Right atrium auricular region (tissue), 2 donors: ENCODE measurements at regions not wholly inside any gene's neighbourhood (a gene's known extent, or its start where the extent isn't known, plus 50 kb on each side); places are given as distances from the start of the nearest gene placed in this dataset.
"Not testable (repeated sequence)": the region's sequence is repeated elsewhere in the genome, so short reads cannot be mapped to it uniquely, and the experiment has no call there.

Source experiments
- DNase-seq: peaks from one replicate; pipeline ENCODE4 v3.0.0-alpha.2; 2019; ENCODE audit warnings: low spot score
- H3K27ac ChIP-seq, 2 donors: fragments of 200-600 bp; sonication (generic); 1 replicate in 1 of 2; 2 replicates in 1 of 2; pipeline ENCODE4 v1.5.1; 2016 to 2019
- H3K27me3 ChIP-seq, 2 donors: fragments of 200-600 bp; sonication (generic); one replicate each; pipeline versions ENCODE4 v1.5.1 to v1.6.0; 2017 to 2019
- H3K36me3 ChIP-seq: fragments of 200-600 bp; sonication (generic); one replicate; pipeline ENCODE4 v1.5.1; 2016
- H3K4me1 ChIP-seq, 2 donors: fragments of 200-600 bp; sonication (generic); one replicate each; pipeline versions ENCODE4 v1.5.1 to v1.6.0; 2017 to 2019
- H3K4me3 ChIP-seq, 2 donors: fragments of 200-600 bp; sonication (generic); 1 replicate in 1 of 2; 2 replicates in 1 of 2; pipeline ENCODE4 v1.5.1; 2017 to 2019; ENCODE audit warnings: mild to moderate bottlenecking in 1 of 2, moderate library complexity in 1 of 2
- H3K9me3 ChIP-seq, 2 donors: fragments of 200-600 bp; sonication (generic); one replicate each; pipeline ENCODE4 v1.5.1; 2019

GRCh38 chr16:32881631-32882030, 205.7 kb upstream of the TP53TG3 start:
- H3K4me3 ChIP-seq, H3K4me1 ChIP-seq, H3K36me3 ChIP-seq, H3K9me3 ChIP-seq, H3K27me3 ChIP-seq, DNase-seq, H3K27ac ChIP-seq: not testable (repeated sequence)

DNA sequence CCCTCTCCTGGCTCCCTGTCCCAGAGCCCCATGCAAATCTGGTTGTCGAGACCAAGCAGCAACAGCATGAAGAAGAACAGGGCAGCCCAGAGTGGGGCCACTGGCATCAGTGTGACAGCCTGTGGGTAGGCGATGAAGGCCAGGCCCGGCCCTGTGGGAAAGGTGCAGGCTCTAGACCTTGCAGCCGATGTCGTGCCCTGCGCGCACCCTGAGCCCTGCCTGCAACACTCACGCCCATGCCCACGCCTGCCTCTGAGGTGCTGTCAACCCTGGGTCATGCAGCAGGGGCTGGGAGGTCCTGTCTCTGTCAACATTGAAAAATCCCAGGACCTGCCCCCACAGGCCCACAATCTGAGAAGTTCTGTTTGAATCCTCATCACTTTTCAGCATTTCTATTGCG, 204.0 kb upstream of the TP53TG3 start:
- not testable (repeated sequence) for H3K27me3 ChIP-seq, H3K4me3 ChIP-seq, H3K27ac ChIP-seq, DNase-seq, H3K36me3 ChIP-seq, H3K4me1 ChIP-seq, H3K9me3 ChIP-seq

- H3K36me3 ChIP-seq, DNase-seq, H3K27me3 ChIP-seq, H3K4me3 ChIP-seq, H3K9me3 ChIP-seq, H3K4me1 ChIP-seq, H3K27ac ChIP-seq: not testable (repeated sequence)
Observed at GRCh38 chr16:32876718-32877117, 200.8 kb upstream of the TP53TG3 start.

GRCh38 chr16:32873783-32874182, 197.8 kb upstream of the TP53TG3 start:
- not testable (repeated sequence) for H3K9me3 ChIP-seq, H3K27ac ChIP-seq, DNase-seq, H3K4me1 ChIP-seq, H3K36me3 ChIP-seq, H3K4me3 ChIP-seq, H3K27me3 ChIP-seq

DNA sequence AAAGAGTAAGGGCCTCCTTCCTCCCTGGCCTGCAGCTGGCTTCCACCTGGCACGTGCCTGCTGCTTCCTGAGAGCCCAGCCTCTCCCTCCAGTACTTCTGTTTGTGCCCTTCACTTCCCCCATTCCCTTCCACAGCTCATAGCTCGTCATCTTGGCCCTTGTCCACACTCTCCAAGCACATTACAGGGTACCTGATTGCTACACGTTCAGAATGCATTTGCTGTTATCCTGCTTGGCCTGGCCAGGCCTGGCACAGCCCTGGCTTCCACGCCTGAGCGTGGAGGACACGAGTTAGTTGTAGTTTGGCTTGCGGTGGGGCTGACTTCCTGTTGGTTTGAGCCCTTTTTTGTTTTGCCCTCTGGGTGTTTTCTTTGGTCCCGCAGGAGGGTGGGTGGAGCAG, 197.2 kb upstream of the TP53TG3 start:
- H3K9me3 ChIP-seq, H3K27ac ChIP-seq, H3K4me1 ChIP-seq, DNase-seq, H3K27me3 ChIP-seq, H3K36me3 ChIP-seq, H3K4me3 ChIP-seq: not testable (repeated sequence)

DNA sequence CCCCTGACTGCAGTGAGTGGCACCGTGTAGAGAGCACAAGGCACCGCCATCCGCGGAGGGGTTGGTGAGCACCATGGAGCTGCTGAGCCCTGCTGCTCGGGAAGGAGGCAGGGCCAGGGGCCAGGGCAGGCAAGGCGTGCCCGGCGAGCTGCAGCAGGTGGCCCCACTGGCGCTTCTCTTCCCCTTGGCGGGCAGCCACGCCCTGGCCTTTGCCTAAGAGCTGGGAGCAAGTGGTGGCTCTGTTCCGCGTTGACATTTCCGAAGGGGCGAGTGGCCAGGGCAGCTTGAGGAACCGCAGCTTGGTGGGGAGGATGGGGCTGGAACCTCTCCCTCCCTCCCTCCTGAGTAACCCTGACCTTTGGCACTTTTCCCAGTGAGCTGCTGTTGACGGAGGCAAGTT, 194.7 kb upstream of the TP53TG3 start:
- not testable (repeated sequence) for H3K4me3 ChIP-seq, H3K36me3 ChIP-seq, H3K4me1 ChIP-seq, H3K9me3 ChIP-seq, H3K27ac ChIP-seq, DNase-seq, H3K27me3 ChIP-seq

- not testable (repeated sequence) for DNase-seq, H3K4me3 ChIP-seq, H3K27me3 ChIP-seq, H3K27ac ChIP-seq, H3K36me3 ChIP-seq, H3K4me1 ChIP-seq, H3K9me3 ChIP-seq
Observed at GRCh38 chr16:32868334-32868733, 192.4 kb upstream of the TP53TG3 start.

DNA sequence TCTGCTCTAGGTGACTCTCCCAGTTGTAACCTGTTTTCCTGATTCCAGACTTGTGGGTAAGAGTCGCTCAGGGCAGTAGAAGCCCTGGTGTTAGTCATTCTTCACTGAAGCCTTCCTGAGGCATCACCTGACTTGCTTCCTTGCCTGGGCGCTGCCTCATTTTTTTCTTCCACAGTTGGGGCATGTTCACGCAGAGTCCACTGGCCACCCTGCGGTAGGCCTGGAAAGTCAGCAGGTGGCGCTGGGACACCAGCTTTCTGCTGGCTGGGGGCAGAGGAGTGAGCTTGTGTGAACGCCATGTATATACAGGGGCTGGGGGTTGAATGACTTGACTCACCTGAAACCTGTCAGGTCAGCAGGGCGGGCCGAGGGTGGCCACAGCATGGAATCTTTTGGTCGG, 189.3 kb upstream of the TP53TG3 start:
- not testable (repeated sequence) for H3K36me3 ChIP-seq, H3K27me3 ChIP-seq, H3K27ac ChIP-seq, DNase-seq, H3K4me1 ChIP-seq, H3K4me3 ChIP-seq, H3K9me3 ChIP-seq

DNA sequence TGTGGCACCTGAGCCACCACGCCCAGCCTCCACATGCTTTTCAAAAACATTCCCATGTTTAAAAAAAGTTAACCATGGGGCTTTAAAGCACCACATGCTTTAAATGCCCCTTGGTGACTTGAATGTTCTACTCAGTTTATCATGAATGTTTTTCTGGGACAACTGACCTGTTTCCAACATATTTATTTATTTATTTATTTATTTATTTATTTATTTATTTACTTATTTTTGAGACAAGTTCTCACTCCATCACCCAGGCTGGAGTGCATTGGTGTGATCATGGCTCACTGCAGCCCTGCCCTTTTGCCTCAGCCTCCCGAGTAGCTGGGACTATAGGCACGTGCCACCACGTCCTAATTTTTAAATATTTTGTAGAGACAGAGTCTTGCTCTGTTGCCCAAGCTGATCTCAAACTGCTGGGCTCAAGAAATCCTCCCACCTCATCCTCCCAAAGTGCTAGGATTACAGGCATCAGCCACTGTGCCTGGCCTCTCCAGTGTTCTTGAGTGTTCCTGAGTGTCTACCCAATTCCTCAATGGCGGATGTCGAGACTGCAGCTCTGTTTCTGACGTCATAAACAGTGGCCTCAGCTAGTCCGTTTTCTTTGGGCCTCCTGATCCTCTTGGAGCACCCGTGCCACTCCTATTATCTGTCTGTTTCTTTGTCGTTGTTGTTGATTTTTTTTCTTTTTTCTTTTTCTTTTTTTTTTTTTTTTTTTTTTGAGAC, 185.7 kb upstream of the TP53TG3 start:
- DNase-seq, H3K27ac ChIP-seq, H3K36me3 ChIP-seq, H3K27me3 ChIP-seq, H3K4me3 ChIP-seq, H3K9me3 ChIP-seq, H3K4me1 ChIP-seq: not testable (repeated sequence)

GRCh38 chr16:32847379-32847778, 171.4 kb upstream of the TP53TG3 start:
- H3K4me1 ChIP-seq, H3K36me3 ChIP-seq, DNase-seq, H3K4me3 ChIP-seq, H3K9me3 ChIP-seq, H3K27ac ChIP-seq, H3K27me3 ChIP-seq: not testable (repeated sequence)

GRCh38 chr16:32845572-32845971, 169.6 kb upstream of the TP53TG3 start:
- H3K4me3 ChIP-seq, H3K27me3 ChIP-seq, DNase-seq, H3K27ac ChIP-seq, H3K9me3 ChIP-seq, H3K4me1 ChIP-seq, H3K36me3 ChIP-seq: not testable (repeated sequence)

DNA sequence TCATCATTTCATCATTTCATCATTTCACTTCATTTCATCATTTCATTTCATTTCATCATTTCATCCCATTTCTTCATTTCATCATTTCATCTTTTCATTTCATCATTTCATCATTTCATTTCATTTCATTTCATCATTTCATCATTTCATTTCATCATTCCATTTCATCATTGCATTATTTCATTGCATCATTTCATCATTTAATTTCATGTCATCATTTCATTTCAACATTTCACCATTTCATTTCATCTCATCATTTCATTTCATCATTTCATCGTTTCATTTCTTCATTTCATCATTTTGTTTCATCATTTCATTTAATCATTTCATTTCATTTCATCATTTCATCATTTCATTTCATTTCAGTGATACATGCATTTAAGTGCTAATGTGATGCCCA, 166.9 kb upstream of the TP53TG3 start:
- H3K36me3 ChIP-seq, H3K27ac ChIP-seq, DNase-seq, H3K4me3 ChIP-seq, H3K4me1 ChIP-seq, H3K27me3 ChIP-seq, H3K9me3 ChIP-seq: not testable (repeated sequence)

DNA sequence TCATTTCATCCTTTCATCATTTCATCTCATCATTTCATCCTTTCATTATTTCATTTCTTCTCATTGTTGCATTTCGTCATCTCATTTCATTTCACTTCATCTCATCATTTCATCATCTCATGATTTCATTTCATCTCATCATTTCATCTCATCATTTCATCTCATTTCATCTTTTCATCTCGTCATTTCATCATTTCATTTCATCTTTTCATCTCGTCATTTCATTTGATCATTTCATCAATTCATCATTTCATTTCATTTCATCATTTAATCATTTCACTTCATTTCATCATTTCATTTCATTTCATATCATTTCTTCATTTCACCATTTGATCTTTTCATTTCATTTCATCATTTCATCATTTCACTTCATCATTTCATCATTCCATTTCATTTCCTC, 131.3 kb upstream of the TP53TG3 start:
- H3K4me1 ChIP-seq, H3K27ac ChIP-seq, H3K27me3 ChIP-seq, H3K4me3 ChIP-seq, H3K36me3 ChIP-seq, DNase-seq, H3K9me3 ChIP-seq: not testable (repeated sequence)

GRCh38 chr16:32805639-32806038, 129.7 kb upstream of the TP53TG3 start:
- H3K27me3 ChIP-seq, H3K4me3 ChIP-seq, H3K27ac ChIP-seq, DNase-seq, H3K4me1 ChIP-seq, H3K36me3 ChIP-seq, H3K9me3 ChIP-seq: not testable (repeated sequence)
